Sciatic nerve (tissue), 2 donors: ENCODE measurements at regions not wholly inside any gene's neighbourhood (a gene's known extent, or its start where the extent isn't known, plus 50 kb on each side); places are given as distances from the start of the nearest gene placed in this dataset.
"Not testable (repeated sequence)": the region's sequence is repeated elsewhere in the genome, so short reads cannot be mapped to it uniquely, and the experiment has no call there.

ENCODE experiments used
- ATAC-seq: fragments of 200-7000 bp; cut with Tn5 transposase; one replicate; pipeline ENCODE4 v1.9.1; 2020; ENCODE audit warnings: mild to moderate bottlenecking, moderate library complexity
- DNase-seq: peaks from one replicate; pipeline ENCODE4 v3.0.0-alpha.2; 2020; ENCODE audit warnings: low spot score
- intact Hi-C: fragments of 100-400 bp; cut with DNase I; formaldehyde crosslinking; loops from one replicate; pipeline ENCODE4 v1.14.2; 2022
- donor health status: DM: no; HTN: no; CAD: no.
- donor health status: DM: no; HTN: no; CAD: no.

DNA sequence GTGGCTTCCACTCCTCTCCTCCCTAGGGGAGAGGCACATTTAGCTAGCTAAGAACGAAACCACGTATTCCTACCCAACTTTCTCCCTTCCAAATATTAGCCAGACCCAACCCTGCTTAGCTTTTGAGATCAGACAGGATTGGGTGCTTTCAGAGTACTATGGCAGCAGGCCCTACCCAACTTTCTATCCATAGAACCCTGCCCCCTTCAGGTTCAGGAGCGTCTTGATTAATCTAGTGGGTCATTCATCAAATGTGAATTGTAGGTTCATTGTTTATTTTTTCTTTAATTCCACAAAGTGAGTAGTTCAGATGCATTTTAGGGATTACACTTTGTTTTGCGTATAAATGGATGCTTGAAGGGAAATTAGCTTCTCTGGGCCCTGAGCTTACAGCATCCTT lies 188.3 kb downstream of the MIB1 start:
- intact Hi-C loops: no loop called here
- ATAC-seq (no peak), DNase-seq (no peak)

DNA sequence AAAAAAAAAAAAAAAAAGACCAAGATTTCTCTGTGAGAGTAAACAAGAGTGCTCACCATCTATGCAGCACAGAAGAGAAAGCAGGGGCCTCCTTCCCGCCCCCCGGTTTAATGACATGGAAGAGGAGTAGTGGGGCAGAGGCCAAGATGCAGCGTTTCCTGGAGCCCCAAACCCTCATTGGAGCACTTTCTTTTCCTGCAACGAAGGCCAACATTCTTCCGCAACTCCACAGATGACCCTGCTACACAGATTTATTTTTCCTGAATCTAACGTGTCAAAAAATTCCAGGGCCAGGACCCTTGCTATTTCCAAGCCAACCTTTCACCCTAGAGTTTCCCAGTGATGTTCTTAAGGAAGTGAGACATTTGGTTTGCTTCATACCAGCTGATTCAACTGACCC lies 189.6 kb downstream of the MIB1 start:
- intact Hi-C loops: no loop called here
- DNase-seq: no peak
- no peak for ATAC-seq

DNA sequence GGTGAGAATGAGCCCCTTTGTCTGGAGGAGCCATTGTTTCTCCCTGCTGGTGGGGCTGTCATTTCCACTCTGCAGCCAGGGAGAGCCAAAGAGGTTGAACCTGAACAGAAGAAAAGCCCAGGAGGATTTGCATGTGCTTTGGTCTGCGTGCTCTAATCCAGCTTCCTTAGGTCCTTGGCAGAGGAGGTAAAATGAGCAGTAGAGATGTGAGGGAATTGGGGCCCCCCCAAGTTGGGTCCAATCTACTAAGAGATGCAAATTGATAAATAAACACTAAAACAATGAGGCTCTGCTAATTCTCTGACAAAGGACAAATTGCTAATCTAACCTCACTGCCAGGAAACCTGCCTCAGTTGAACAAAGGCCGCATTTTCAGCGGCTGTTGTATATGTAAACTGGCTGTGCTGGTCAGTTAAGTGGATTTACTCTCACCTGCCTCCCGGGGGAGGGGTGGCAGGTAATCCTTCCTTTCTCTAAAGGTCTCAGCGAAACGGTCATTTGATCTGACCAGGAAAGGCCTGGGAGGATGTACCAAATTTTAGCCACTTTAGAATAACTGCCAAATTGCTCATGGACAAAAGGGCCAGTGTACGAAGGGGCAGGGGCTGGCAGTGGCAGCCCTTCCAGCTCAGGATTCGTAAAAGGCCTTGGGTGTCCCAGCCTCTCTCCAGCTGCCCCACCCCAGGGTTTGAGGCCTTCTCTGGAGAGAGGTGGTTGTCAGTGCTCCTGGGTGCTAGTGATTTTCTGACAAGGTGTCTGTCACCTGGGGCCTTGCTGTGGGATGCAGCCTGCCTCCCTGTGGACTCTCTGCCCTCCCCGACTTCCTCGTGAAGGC lies 193.6 kb downstream of the MIB1 start:
- ATAC-seq (no peak), DNase-seq (no peak)
- intact Hi-C loops: no loop called here

DNA sequence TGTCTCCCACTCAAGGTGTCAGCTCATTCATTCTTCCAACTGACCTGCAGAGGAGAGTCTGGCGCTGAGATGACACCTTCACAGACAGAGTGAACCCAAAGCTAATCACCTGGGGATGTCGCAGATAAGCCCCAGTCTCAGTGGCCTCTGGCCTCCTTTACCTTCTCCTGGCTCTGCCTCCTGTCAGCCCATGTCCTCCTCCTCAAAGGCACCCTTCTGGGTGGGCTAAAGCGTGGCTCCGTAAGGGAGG lies 194.1 kb downstream of the MIB1 start:
- DNase-seq (no peak), ATAC-seq (no peak)
- intact Hi-C loops: no loop called here

DNA sequence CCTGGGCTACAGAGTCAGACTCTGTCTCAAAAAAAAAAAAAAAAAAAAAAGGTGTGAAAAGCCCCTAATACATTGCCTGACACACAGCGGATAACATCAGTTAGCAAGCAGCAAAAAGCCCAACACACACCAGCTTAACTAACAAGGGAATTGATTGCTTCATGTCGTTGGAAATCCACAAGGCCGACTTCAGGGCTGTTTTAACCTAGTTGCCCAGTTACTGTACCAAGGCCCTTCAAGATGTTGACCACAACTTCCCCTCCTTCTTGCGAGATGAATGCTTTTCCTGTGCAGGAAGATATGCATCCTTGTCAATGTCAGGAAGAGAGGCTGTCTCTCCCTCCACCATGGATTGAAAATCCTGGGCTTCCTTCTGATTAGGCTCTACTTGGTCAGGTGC lies 202.9 kb downstream of the MIB1 start:
- ATAC-seq: no peak
- intact Hi-C loops: no loop called here

DNA sequence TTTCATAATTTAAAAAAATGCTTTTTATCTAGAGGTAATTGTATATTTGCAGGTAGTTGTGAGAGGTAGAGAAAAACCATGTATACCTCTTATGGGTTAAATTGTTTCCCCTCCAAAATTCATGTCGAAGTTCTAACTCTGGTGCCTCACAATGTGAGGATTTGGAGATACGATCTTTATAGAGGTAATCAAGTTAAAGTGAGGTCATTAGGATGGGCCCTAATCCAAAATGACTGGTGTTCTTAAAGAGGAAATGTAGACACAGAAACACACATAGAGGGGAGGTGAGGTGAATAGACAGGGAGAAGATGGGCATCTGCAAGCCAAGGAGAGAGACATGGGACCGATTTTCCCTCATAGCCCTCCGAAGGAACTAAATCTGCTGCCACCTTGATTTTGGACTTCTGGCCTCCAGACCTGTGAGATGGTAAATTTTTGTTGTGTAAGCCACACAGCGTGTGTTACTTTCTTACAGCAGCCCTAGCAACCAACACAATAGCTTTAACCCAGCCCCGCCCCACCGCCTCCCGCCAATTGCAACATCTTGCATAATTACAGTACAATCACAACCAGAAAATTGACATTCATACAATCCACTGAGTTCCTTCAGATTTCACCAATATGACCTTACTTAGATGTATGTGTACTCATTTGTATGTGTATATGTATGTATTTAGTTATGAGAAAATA lies 208.9 kb downstream of the MIB1 start:
- DNase-seq (no peak), ATAC-seq (no peak)
- intact Hi-C loops: no loop called here

More for the DNA sequence above, 202.9 kb downstream of the MIB1 start:
- no peak for DNase-seq

DNA sequence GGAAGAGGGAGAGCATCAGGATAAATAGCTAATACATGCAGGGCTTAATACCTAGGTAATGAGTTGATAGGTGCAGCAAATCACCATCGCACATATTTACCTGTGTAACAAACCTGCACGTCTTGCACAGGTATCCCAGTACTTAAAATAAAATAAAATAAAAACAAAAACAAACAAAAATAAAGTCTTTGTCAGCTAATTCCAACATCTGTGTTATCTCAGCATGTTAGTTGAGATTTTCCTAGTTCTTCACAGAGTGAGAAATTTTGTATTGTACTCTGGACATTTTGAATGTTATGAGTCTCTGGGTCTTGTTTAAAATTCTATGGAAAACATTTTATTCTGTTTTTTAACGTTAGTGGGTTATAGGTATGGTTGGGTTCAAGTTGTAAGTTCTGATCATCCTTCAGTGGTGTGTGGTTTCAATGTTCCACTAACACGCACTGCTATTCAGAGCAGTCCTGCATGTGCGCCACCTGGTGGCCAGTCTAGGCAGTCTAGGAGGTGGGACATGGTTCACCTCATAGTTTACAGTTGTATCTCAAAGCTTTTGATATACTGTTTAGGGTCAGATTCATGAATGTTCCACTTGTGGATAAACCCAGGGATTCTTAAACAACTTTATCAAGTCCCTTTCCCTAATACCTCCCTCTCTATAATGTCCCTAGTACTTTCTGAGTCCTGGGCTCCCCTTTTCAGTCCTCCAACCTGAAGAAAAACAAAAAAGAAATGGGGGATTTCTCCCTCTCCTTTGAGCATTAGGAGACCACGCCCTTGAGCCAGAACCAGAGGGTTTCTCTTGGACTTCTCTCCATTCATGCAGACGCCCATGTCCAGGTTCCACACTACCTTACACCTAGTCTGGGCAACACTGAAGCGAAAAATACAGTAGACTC lies 213.4 kb upstream of the GATA6 start:
- ATAC-seq (peak; percentile 90), DNase-seq (peak; percentile 93)
- intact Hi-C loops: no loop called here

DNA sequence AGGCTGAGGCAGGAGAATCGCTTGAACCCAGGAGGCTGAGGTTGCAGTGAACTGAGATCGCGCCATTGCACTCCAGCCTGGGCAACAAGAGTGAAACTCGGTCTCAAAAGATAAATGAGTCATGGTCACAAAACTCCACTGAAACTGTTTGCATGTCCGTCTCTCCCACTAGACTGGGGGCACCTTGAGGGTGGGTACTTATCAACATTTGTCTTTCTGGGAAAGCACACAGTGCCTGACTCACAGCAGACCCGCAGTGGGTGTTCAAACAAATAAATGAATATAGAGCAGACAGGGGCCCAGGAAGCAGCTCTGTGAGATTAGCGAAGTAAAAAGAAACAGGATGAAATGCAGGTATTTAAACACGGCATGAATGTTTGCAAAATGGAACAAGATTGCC lies 211.1 kb upstream of the GATA6 start:
- no peak for DNase-seq
- no peak for ATAC-seq
- intact Hi-C loops: no loop called here

DNA sequence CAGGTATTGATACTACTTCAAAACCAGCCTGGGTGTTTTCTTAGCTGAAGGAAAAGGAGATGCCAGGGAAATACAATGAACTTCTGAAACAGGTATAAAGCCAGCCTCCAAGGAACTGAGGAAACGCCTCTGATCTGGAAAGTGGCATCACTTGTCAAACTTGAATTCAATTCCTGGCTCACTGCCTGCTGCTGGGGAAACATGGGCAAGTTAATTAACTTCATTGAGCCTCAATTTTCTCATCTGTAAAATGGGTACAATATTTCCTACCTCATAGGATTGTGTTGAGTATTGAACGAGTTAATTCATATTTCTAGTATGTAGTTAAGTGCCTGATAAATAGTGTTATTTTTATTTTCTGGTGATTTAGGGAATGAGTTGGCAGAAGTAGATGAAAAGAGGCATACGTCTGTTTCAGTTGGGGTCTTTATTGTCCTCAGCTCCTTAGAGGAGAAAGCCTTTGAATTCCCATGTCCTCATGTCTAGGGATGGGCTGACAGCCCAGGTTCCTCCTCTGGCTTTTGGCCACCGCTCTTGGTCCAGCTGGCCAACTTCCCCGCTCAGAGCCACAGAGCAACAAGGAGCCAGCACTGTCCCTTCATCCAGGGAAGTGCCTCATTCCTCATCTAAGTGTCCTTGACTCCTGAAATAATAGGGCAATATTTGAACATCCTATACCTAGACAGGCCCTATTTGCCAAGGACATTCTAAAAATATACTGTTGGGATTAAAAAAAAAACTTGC lies 210.5 kb upstream of the GATA6 start:
- intact Hi-C loops: no loop called here
- no peak for DNase-seq
- no peak for ATAC-seq

DNA sequence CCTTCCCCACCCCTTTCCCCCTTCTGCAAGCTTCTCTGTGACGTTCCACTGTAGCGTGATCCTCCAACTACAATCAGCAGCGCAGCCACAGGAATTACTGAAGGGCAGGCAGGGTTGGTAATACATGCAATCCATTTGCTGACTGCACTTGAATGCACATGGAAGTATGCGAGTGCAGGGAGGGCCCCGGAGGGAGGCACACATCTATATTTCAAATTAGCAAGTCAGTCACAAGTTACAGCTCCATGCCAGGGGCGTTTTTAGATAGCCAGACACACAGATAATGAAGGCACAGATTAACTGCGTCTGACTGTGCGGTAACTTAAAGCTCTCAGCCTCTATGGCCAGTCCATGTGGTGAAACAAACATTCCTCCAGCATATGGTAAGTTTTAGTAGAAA lies 209.2 kb upstream of the GATA6 start:
- DNase-seq (no peak), ATAC-seq (no peak)
- intact Hi-C loops: no loop called here

DNA sequence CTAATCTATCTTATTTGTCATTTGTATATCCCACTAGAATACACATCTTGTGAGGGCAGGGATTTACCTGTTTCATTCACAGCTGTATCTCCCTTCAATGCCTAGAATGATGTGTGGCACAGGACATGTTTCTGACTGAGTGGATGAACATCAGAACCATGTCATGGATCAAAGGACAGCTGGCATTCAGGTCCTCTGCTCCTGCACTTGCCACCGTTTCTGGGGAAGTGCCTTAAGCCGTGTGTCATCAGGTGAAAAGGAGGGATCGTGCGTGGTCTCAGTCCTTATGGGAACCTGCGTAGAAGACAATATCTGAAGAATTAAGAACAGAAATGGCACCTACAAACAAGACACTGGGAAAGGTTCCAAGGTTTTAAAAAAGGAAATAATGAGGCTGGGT lies 206.1 kb upstream of the GATA6 start:
- ATAC-seq: no peak
- no peak for DNase-seq
- intact Hi-C loops: no loop called here

DNA sequence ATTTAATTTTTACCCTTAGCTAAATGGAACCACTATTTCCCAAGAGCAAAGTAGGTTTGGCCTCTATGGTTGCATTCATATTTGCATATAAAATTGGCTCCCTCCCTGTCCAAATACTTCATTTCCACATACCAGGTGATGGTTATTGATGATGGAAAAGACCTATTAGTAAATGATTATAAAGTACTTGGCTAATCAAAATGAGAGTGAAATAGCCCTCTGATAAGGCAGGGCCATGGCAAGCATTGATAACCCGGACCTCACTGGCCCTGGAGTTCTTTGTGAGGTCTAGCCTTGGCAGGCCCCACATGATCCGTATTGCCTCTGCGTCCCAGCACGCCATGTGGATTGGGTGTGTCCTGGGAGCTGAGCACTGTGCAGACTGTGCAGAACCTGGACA lies 201.1 kb upstream of the GATA6 start:
- ATAC-seq: no peak
- intact Hi-C loops: no loop called here
- DNase-seq: no peak

DNA sequence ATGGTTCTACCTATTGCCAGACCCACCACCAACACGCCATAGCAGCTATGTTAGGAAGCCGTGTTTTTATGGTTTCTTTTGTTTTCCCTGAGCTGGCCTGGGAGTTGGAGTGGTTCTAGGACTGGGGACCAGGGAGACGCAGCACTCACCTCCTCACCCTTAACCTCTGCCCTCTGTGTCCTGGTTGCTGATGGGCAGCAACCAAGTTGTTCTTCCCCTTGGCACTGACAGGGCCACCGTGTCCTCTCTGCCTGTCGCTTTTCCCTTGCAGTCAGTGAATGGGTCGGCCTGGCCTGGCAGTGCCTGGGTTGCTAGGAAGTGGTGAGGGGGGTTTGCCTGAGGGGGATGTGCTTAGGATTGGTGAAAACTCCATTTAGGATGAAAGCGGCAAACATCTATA lies 197.1 kb upstream of the GATA6 start:
- intact Hi-C loops: no loop called here
- ATAC-seq (no peak), DNase-seq (no peak)

DNA sequence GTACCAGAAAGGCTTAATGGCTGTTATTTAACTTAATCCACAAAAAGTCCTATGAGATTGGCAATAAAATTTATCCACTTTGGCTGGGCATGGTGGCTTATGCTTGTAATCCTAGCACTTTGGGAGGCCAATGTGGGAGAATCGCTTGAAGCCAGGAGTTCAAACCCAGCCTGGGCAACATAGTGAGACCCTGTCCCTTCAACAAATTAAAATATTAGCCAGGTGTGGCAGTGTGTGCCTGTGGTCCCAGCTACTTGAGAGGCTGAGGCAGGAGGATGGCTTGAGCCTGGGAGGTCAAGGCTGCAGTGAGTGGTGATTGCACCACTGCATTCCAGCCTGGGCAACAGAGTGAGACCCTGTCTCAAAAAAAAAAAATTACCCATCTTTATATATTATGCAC lies 193.4 kb upstream of the GATA6 start:
- DNase-seq, intact Hi-C loops, ATAC-seq: not testable (repeated sequence)

DNA sequence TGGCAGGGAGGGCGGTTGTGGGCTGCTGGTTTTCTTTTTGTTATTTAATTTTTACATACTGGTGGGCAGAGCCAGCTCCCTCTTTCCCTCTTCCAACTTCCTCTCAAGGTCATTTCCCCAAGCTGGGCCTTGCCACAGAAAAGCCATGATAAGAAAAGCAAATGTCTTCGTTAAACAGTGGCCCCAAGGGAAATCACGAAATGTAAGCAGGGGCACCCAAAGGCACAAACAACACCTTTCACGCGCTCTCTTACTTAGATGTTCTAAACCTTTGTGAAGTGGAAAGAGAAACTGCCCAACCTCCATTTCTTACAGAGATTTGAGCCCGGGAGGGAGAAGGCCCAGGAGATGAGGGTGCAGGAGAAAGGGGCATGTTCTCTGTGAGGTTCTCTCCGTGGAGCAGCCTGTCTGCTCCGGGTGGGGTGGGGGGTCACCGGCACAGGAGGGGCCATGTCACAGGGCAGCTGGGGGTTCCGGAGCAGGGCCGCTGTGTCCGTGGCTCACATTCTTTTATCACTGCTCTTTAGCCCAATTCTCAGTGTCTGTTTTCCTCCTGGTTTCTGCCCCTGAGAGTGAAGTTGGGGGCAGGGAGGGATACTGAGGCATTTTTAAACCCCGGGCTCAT lies 190.7 kb upstream of the GATA6 start:
- intact Hi-C loops: no loop called here
- ATAC-seq (no peak), DNase-seq (no peak)

DNA sequence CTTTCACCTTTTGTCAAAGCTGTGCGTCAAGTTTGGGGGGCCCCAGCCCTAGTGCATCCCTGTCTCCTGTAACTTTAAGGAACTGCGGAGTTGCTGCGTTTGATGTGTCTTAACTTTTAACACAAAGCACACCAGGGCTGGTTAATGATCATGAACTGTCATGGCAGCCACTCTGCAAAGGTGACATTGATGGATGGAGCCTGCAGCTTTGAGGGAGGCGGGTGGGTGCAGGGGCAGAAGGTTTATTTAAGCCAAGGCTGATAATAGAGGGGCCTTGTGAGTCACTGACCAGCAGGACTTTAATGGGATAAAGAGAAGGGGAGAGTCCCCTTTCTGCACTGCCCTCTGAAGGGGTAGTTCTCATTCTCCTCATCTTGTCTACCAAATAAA lies 190.2 kb upstream of the GATA6 start:
- ATAC-seq (no peak), DNase-seq (no peak)
- intact Hi-C loops: no loop called here

DNA sequence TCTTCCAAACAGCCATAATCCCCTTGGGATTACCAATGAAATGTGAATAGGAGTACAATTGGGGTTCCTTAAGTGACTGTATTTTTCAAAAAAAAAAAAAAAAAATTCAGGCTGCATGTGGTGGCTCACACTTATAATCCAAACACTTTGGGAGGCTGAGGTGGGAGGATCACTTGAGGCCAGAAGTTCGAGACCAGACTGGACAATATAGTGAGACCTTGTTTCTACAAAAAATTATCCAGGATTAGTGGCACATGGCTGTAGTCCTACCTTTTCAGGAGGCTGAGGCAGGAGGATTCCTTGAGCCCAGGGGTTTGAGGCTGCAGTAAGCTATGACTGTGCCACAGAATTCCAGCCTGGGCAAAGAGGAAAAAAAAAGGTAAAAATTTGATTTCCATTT lies 189.6 kb upstream of the GATA6 start:
- ATAC-seq (no peak), DNase-seq (no peak)
- intact Hi-C loops: no loop called here

DNA sequence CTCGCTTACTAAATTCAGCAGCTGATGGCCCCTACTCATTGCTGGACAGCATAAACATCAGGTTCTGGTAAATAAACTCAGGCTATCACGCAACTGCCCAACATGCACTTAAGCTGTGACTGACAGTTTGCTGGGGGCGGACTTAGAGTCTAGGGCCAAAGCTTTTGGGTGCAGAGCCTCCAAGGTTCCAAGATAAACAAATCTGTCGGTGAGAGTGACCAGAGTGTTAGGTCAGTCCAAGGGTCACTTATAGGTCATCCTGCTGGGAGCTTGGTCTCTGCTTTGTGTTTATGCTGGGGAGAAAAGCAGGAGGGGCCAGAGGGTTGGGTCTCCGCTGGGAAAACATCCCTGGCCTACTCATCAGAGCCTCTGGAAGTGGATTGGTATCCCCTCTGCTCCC lies 188.6 kb upstream of the GATA6 start:
- intact Hi-C loops: no loop called here
- no peak for DNase-seq
- ATAC-seq: no peak

DNA sequence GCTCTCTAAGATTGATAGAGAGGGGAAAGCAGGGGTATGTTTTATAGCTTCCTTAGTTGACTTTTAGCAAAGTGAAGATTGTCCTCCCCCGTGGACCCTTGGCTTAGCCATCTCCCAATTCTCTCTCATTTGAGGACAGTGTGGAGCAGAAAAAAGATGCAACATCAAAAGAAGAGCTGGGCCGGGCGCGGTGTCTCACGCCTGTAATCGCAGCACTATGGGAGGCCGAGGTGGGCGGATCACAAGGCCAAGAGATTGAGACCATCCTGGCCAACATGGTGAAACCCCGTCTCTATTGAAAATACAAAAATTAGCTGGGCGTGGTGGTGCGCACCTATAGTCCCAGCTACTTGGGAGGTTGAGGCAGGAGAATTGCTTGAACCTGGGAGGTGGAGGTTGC lies 187.9 kb upstream of the GATA6 start:
- intact Hi-C loops, DNase-seq, ATAC-seq: not testable (repeated sequence)
